GM23338 (cell line): ENCODE measurements at regions not wholly inside any gene's neighbourhood (a gene's known extent, or its start where the extent isn't known, plus 50 kb on each side); places are given as distances from the start of the nearest gene placed in this dataset.

Source experiments
- ATAC-seq: fragments of 200-7000 bp; cut with Tn5 transposase; 3 replicates; pipeline ENCODE4 v1.9.1; 2020
- DNase-seq: peaks from one replicate; pipeline ENCODE4 v3.0.0-alpha.2; 2015; ENCODE audit warnings: low spot score
- H2AFZ ChIP-seq: fragments of 200-600 bp; sonication (generic); 2 replicates; pipeline ENCODE4 v1.8.0; 2016; ENCODE audit warnings: antibody characterized with exemption, mild to moderate bottlenecking, moderate library complexity
- H3F3A ChIP-seq: fragments of 200-600 bp; sonication (generic); replicated peaks from 2 replicates; pipeline ENCODE4 v1.8.0; 2017; ENCODE audit warnings: antibody characterized with exemption, mixed run types, low read depth
- H3K27ac ChIP-seq: fragments of 200-600 bp; sonication (generic); 2 replicates; pipeline ENCODE4 v1.6.1; 2016; ENCODE audit warnings: low read depth
- H3K27me3 ChIP-seq: fragments of 200-600 bp; sonication (generic); 2 replicates; pipeline ENCODE4 v1.8.0; 2016; ENCODE audit warnings: mild to moderate bottlenecking, mixed run types, moderate library complexity; ENCODE audit not compliant: insufficient read depth
- H3K36me3 ChIP-seq: fragments of 200-600 bp; sonication (generic); 2 replicates; pipeline ENCODE4 v1.8.0; 2016; ENCODE audit warnings: mild to moderate bottlenecking; ENCODE audit not compliant: insufficient read depth
- H3K4me1 ChIP-seq: fragments of 200-600 bp; sonication (generic); 2 replicates; pipeline ENCODE4 v1.8.0; 2016; ENCODE audit warnings: mild to moderate bottlenecking, moderate library complexity; ENCODE audit not compliant: insufficient read depth
- H3K4me2 ChIP-seq: fragments of 200-600 bp; sonication (generic); 2 replicates; pipeline ENCODE4 v1.7.1; 2017; ENCODE audit warnings: mixed run types
- H3K4me3 ChIP-seq: fragments of 200-600 bp; sonication (generic); 2 replicates; pipeline ENCODE4 v1.6.1; 2016; ENCODE audit warnings: mixed run types
- H3K79me2 ChIP-seq: fragments of 200-600 bp; sonication (generic); replicated peaks from 2 replicates; pipeline ENCODE4 v1.8.0; 2017; ENCODE audit warnings: mild to moderate bottlenecking; ENCODE audit not compliant: insufficient read depth
- H3K9me2 ChIP-seq: fragments of 200-600 bp; sonication (generic); 2 replicates; pipeline ENCODE4 v1.8.0; 2017; ENCODE audit not compliant: insufficient read depth
- H4K20me1 ChIP-seq: fragments of 200-600 bp; sonication (generic); replicated peaks from 2 replicates; pipeline ENCODE4 v1.8.0; 2017; ENCODE audit warnings: mild to moderate bottlenecking; ENCODE audit not compliant: insufficient read depth
- H3K27ac Mint-ChIP-seq: 2 replicates; pipeline ENCODE4 v1.8.0; 2020; ENCODE audit warnings: inconsistent platforms, mild to moderate bottlenecking, moderate library complexity, mixed read lengths
- H3K27me3 Mint-ChIP-seq: 3 replicates; pipeline ENCODE4 v1.8.0; 2022; ENCODE audit warnings: low read depth, mild to moderate bottlenecking, moderate library complexity, mixed read lengths, inconsistent platforms; ENCODE audit not compliant: insufficient read depth, poor library complexity
- H3K36me3 Mint-ChIP-seq: 3 replicates; pipeline ENCODE4 v1.8.0; 2021; ENCODE audit warnings: low read depth, mild to moderate bottlenecking, inconsistent platforms, moderate library complexity, mixed read lengths
- H3K4me1 Mint-ChIP-seq: 3 replicates; pipeline ENCODE4 v1.8.0; 2020; ENCODE audit warnings: mild to moderate bottlenecking, inconsistent platforms, mixed read lengths
- H3K4me3 Mint-ChIP-seq: 3 replicates; pipeline ENCODE4 v1.8.0; 2021; ENCODE audit warnings: moderate library complexity, mild to moderate bottlenecking, inconsistent platforms, mixed read lengths
- H3K9me3 Mint-ChIP-seq: 3 replicates; pipeline ENCODE4 v1.8.0; 2020; ENCODE audit warnings: moderate library complexity, mild to moderate bottlenecking, inconsistent platforms, mixed read lengths
- CREB1 ChIP-seq: fragments of 250-450 bp; sonication (Bioruptor Pico); IDR thresholded peaks from 2 replicates; pipeline ENCODE4 v1.5.0; 2020; ENCODE audit warnings: low read depth, mild to moderate bottlenecking, moderate library complexity
- EZH2 ChIP-seq: fragments of 200-600 bp; sonication (generic); IDR thresholded peaks from one replicate; pipeline ENCODE4 v1.8.0; 2017; ENCODE audit warnings: antibody characterized with exemption, mild to moderate bottlenecking, low read depth; ENCODE audit not compliant: unreplicated experiment
- EZH2phosphoT487 ChIP-seq: fragments of 200-600 bp; sonication (generic); IDR thresholded peaks from one replicate; pipeline ENCODE4 v1.8.1; 2018; ENCODE audit warnings: antibody characterized with exemption; ENCODE audit not compliant: unreplicated experiment
- JUNB ChIP-seq: IDR thresholded peaks from one replicate; pipeline ENCODE4 v1.6.1; 2016; ENCODE audit warnings: antibody characterized with exemption; ENCODE audit not compliant: unreplicated experiment
- NANOG ChIP-seq: IDR thresholded peaks from 2 replicates; pipeline ENCODE4 v1.6.1; 2016; ENCODE audit warnings: antibody characterized with exemption, borderline replicate concordance
- POLR2AphosphoS5 ChIP-seq: IDR thresholded peaks from 2 replicates; pipeline ENCODE4 v1.6.1; 2016; ENCODE audit warnings: antibody characterized with exemption, low read depth
- ZNF114 ChIP-seq: fragments of 250-450 bp; sonication (Bioruptor Pico); IDR thresholded peaks from 2 replicates; pipeline ENCODE4 v1.5.0; 2020; ENCODE audit warnings: mild to moderate bottlenecking, moderate library complexity
- ZNF331 ChIP-seq: fragments of 250-450 bp; sonication (Bioruptor Pico); IDR thresholded peaks from 2 replicates; pipeline ENCODE4 v1.5.0; 2020; ENCODE audit warnings: low read depth, mild to moderate bottlenecking, moderate library complexity
- TF ChIP-seq, protein P1 (sequence below): fragments of 250-450 bp; sonication (Bioruptor Pico); IDR thresholded peaks from 2 replicates; pipeline ENCODE4 v1.5.0; 2020; ENCODE audit warnings: mild to moderate bottlenecking, moderate library complexity
- TF ChIP-seq, protein P2 (sequence below), 2 experiments: fragments of 200-600 bp in 1 of 2; sonication (generic) in 1 of 2; conservative IDR thresholded peaks; 2 replicates each; pipeline versions ENCODE4 v1.5.1 to v1.6.1; 2016 to 2017; ENCODE audit warnings: antibody characterized with exemption in 2 of 2, low read depth in 2 of 2, mild to moderate bottlenecking in 2 of 2, moderate library complexity in 1 of 2
- TF ChIP-seq, protein P3 (sequence below): IDR thresholded peaks from 2 replicates; pipeline ENCODE4 v1.6.1; 2016; ENCODE audit warnings: antibody characterized with exemption

DNA sequence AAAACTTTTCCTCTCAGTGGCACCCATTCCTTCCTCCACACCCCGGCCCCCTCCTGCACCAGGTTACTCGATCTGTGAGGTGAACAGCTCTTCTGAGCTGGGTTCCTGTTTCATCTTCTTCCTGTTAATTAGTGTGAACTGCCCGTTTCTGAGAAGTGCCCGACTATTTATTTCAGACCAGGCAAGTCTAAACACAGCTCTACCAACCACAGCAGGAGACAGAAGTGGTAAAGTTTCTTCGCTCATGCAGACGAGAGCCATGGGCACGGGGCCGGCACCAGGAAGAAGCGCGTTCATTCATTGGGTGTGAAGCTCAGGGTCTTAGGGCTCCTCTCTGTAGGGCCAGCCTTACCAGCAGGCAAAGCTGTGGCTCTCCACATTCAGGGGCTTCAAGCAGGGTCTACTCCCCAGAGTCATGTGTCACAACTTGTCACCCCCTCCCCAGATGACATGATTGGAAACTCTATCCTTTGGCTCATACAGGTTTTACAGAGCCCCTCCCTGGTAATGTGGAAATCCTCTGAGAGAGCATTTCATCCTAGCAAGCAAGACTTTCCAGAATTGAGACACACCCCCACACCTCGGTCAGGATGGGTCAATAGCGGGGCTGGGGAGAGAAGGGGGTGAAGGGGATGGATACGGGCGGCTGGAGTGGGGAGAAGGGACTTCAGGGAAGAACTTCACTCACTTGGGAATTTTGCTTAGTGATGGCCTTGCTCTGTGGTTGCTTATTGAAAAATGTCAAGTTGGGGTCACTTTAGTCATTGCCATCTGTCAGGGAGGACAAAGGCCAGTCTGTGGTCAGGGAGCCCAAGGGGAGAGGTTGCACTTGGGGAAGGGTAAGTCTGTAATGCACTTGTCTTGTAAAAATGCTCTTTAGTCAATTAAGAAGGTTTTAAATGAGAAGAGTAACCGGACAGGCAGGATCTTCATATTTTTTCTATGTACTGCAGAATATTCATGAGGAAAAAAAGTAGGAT, 121.6 kb upstream of the TRIM2 start:
- no peak overlapping the region for H3K4me3 ChIP-seq
- H3K27ac ChIP-seq, result no peak overlapping the region
- Mint-ChIP-seq H3K4me1 (peaks cover 50% of the 10 kb centered on the region), H3K9me3 (no peaks in the 10 kb centered on the region), H3K27me3 (peaks cover 13% of the 10 kb centered on the region), H3K36me3 (no peaks in the 10 kb centered on the region), H3K27ac (peak overlapping the region; percentile 92), H3K4me3 (no peak overlapping the region)
- TF ChIP-seq EZH2phosphoT487, result no peak
- TF ChIP-seq, protein P1, sequence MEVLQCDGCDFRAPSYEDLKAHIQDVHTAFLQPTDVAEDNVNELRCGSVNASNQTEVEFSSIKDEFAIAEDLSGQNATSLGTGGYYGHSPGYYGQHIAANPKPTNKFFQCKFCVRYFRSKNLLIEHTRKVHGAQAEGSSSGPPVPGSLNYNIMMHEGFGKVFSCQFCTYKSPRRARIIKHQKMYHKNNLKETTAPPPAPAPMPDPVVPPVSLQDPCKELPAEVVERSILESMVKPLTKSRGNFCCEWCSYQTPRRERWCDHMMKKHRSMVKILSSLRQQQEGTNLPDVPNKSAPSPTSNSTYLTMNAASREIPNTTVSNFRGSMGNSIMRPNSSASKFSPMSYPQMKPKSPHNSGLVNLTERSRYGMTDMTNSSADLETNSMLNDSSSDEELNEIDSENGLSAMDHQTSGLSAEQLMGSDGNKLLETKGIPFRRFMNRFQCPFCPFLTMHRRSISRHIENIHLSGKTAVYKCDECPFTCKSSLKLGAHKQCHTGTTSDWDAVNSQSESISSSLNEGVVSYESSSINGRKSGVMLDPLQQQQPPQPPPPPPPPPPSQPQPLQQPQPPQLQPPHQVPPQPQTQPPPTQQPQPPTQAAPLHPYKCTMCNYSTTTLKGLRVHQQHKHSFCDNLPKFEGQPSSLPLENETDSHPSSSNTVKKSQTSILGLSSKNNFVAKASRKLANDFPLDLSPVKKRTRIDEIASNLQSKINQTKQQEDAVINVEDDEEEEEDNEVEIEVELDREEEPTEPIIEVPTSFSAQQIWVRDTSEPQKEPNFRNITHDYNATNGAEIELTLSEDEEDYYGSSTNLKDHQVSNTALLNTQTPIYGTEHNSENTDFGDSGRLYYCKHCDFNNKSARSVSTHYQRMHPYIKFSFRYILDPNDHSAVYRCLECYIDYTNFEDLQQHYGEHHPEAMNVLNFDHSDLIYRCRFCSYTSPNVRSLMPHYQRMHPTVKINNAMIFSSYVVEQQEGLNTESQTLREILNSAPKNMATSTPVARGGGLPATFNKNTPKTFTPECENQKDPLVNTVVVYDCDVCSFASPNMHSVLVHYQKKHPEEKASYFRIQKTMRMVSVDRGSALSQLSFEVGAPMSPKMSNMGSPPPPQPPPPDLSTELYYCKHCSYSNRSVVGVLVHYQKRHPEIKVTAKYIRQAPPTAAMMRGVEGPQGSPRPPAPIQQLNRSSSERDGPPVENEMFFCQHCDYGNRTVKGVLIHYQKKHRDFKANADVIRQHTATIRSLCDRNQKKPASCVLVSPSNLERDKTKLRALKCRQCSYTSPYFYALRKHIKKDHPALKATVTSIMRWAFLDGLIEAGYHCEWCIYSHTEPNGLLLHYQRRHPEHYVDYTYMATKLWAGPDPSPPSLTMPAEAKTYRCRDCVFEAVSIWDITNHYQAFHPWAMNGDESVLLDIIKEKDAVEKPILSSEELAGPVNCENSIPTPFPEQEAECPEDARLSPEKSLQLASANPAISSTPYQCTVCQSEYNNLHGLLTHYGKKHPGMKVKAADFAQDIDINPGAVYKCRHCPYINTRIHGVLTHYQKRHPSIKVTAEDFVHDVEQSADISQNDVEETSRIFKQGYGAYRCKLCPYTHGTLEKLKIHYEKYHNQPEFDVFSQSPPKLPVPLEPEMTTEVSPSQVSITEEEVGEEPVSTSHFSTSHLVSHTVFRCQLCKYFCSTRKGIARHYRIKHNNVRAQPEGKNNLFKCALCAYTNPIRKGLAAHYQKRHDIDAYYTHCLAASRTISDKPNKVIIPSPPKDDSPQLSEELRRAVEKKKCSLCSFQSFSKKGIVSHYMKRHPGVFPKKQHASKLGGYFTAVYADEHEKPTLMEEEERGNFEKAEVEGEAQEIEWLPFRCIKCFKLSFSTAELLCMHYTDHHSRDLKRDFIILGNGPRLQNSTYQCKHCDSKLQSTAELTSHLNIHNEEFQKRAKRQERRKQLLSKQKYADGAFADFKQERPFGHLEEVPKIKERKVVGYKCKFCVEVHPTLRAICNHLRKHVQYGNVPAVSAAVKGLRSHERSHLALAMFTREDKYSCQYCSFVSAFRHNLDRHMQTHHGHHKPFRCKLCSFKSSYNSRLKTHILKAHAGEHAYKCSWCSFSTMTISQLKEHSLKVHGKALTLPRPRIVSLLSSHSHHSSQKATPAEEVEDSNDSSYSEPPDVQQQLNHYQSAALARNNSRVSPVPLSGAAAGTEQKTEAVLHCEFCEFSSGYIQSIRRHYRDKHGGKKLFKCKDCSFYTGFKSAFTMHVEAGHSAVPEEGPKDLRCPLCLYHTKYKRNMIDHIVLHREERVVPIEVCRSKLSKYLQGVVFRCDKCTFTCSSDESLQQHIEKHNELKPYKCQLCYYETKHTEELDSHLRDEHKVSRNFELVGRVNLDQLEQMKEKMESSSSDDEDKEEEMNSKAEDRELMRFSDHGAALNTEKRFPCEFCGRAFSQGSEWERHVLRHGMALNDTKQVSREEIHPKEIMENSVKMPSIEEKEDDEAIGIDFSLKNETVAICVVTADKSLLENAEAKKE (CRISPR knock-in tag), result no peak
- TF ChIP-seq, protein P2, sequence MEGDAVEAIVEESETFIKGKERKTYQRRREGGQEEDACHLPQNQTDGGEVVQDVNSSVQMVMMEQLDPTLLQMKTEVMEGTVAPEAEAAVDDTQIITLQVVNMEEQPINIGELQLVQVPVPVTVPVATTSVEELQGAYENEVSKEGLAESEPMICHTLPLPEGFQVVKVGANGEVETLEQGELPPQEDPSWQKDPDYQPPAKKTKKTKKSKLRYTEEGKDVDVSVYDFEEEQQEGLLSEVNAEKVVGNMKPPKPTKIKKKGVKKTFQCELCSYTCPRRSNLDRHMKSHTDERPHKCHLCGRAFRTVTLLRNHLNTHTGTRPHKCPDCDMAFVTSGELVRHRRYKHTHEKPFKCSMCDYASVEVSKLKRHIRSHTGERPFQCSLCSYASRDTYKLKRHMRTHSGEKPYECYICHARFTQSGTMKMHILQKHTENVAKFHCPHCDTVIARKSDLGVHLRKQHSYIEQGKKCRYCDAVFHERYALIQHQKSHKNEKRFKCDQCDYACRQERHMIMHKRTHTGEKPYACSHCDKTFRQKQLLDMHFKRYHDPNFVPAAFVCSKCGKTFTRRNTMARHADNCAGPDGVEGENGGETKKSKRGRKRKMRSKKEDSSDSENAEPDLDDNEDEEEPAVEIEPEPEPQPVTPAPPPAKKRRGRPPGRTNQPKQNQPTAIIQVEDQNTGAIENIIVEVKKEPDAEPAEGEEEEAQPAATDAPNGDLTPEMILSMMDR (conservative IDR thresholded peaks at IDR 0.05; ENCODE audit: low read depth in 2 of 2), result no peak
- no peak for TF ChIP-seq CREB1 (CRISPR knock-in tag)
- TF ChIP-seq JUNB, result no peak
- TF ChIP-seq NANOG, result no peak
- no peak for TF ChIP-seq EZH2
- no peak for TF ChIP-seq ZNF331 (CRISPR knock-in tag)
- no peak for TF ChIP-seq POLR2AphosphoS5
- no peak for TF ChIP-seq ZNF114 (CRISPR knock-in tag)
- TF ChIP-seq, protein P3, sequence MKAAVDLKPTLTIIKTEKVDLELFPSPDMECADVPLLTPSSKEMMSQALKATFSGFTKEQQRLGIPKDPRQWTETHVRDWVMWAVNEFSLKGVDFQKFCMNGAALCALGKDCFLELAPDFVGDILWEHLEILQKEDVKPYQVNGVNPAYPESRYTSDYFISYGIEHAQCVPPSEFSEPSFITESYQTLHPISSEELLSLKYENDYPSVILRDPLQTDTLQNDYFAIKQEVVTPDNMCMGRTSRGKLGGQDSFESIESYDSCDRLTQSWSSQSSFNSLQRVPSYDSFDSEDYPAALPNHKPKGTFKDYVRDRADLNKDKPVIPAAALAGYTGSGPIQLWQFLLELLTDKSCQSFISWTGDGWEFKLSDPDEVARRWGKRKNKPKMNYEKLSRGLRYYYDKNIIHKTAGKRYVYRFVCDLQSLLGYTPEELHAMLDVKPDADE, result no peak
- H3F3A ChIP-seq, result no peaks in the 10 kb centered on the region; the same call in 1 of the 2 replicates
- H3K27me3 ChIP-seq, result no peaks in the 10 kb centered on the region
- no peaks in the 10 kb centered on the region for H4K20me1 ChIP-seq
- H2AFZ ChIP-seq, result peak overlapping the region; percentile 56; the same call in 1 of the 2 replicates
- no peaks in the 10 kb centered on the region for H3K36me3 ChIP-seq
- peaks cover 36% of the 10 kb centered on the region for H3K4me1 ChIP-seq
- no peak overlapping the region for H3K4me2 ChIP-seq
- H3K9me2 ChIP-seq, result 0 out of 2 replicates have a peak, but pooled peaks cover 3% of the 10 kb centered on the region
- no peak for DNase-seq
- H3K79me2 ChIP-seq, result no peaks in the 10 kb centered on the region
- ATAC-seq, result no peak
